ENCODE measurements at regions not wholly inside any gene's neighbourhood (a gene's known extent, or its start where the extent isn't known, plus 50 kb on each side); places are given as distances from the start of the nearest gene placed in this dataset.

DNA sequence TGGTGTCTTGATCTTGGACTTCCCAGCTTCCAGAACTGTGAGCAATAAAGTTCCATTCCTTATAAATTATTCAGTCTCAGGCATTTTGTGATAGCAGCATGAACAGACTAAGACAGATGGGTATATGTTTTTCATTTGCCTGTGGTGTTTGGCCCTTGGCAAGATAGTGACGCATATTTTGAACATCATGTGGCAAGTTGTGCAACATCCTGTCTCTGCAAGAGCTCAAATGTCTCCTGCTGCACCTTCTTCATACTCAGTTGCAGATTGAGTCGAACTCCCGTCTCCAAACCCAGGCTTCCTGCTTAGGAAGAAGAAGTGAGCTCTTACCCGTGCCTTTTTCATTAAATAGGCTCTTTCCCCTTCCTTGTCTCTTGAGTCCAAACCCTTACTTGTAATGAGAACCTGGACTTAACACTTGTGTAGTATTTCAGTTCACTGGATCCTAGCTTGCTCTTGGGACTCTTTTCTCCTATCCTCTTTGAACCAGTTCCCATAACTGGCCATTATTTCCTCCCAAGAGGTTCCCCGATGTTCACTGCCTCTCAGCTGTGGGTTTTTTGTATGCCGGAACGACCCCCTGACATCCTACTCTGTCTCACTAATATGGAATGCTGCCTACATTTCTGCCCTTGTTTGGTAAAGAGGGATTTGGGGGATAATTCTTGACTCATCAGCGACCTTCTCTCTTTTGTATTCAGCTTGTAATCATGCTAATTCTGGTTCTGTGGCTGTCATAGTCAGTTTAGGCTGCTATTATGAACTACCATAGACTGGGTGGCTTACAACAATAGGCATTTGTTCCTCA is 125.0 kb upstream of the KCNK2 start (continued):
- peak; percentile 79 for TF ChIP-seq USF2 (IDR thresholded peaks at IDR 0.05; ENCODE audit: low read depth, low read length)
- peak; percentile 68 for TF ChIP-seq RCOR1 (IDR thresholded peaks at IDR 0.05; ENCODE audit: insufficient replicate concordance, low read length)

DNA sequence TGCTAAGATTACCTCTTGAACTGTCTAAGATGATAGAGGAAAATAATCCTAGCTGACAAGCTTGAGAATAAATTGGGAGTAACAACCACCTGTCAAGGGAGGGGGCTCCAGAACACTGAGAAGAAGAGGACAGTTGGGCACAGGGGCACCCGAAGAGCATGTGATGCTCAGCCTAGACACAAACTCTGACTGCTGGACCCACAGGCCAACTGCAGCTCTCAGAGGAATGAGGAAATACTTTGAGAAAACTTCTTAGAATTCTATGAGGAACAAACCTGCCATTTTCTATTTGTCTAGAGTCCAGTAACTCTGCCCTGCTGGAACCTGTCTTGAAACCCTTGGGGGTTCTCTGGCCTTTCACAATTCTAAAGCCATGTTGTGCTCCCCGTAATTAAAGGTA is 124.1 kb upstream of the KCNK2 start:
- Histone ChIP-seq H2AK5ac (ENCODE audit: low read depth, low read length) (peak overlapping the region; percentile 99), H2BK15ac (ENCODE audit: low read depth, low read length) (peak overlapping the region; percentile 83), H2BK120ac (ENCODE audit: low read depth, low read length) (peak overlapping the region; percentile 99), H3K4me1 (ENCODE audit: control insufficient read depth, insufficient read depth, low read length) (peaks cover 11% of the 10 kb centered on the region), H4K91ac (ENCODE audit: insufficient read depth, low read depth, low read length) (peak overlapping the region; percentile 100), H4K20me1 (ENCODE audit: insufficient read depth, low read length) (no peaks in the 10 kb centered on the region), H3K14ac (replicated peaks; ENCODE audit: low read depth, low read length) (peak overlapping the region; percentile 100), H4K5ac (ENCODE audit: low read depth, low read length) (peak overlapping the region; percentile 94), H3K9me1 (ENCODE audit: insufficient read depth, low read length) (no peaks in the 10 kb centered on the region), H3K9me3 (ENCODE audit: control insufficient read depth, insufficient read depth, low read length) (peaks cover 10% of the 10 kb centered on the region), H4K8ac (ENCODE audit: low read depth in 2 of 2, low read length in 2 of 2) (peak overlapping the region; percentile 93 to 99), H3K18ac (ENCODE audit: low read depth, low read length) (peak overlapping the region; percentile 97), H3K56ac (ENCODE audit: extremely low read depth, insufficient read depth, low read length) (peak overlapping the region; percentile 87), H3K23ac (ENCODE audit: low read depth, low read length) (peak overlapping the region; percentile 95), H3K9ac (ENCODE audit: low read depth, low read length) (peak overlapping the region; percentile 78; the same call in 1 of the 2 replicates), H3K79me1 (ENCODE audit: low read depth in 1 of 2, low read length in 2 of 2) (no peaks in the 10 kb centered on the region), H3K27me3 (ENCODE audit: control insufficient read depth, insufficient read depth, low read length) (no peaks in the 10 kb centered on the region), H2BK20ac (ENCODE audit: low read depth, low read length) (peak overlapping the region; percentile 99), H3K4me3 (ENCODE audit: insufficient read depth, low read depth, low read length) (no peak overlapping the region), H3K27ac (ENCODE audit: insufficient read depth, low read length) (peak overlapping the region; percentile 94), H2AK9ac (replicated peaks; ENCODE audit: low read depth, low read length, poor library complexity) (peak overlapping the region; percentile 82), H3K36me3 (ENCODE audit: control insufficient read depth, insufficient read depth, low read length) (no peaks in the 10 kb centered on the region), H2BK5ac (ENCODE audit: low read depth, low read length, poor library complexity, severe bottlenecking) (peak overlapping the region; percentile 100), H2AFZ (replicated peaks; ENCODE audit: low read length, poor library complexity) (peak overlapping the region; percentile 72), H3K4me2 (ENCODE audit: low read depth, low read length) (no peak overlapping the region), H3K4ac (ENCODE audit: low read depth, low read length) (peak overlapping the region; percentile 100)
- no CpG with 5 or more reads among the region's 2 CpGs for WGBS, 2 experiments (ENCODE audit: extremely low coverage in 2 of 2, insufficient read length in 1 of 2)
- ATAC-seq (ENCODE audit: low read depth) (no peak), DNase-seq (peak; percentile 20)
- dilution Hi-C loops (cut with HindIII; ENCODE audit: low sequenced_read_pairs, unreplicated experiment) (no loop called here), intact Hi-C loops (cut with micrococcal nuclease) (loop anchor here (5.0 kb wide), 2 partner anchors 124 to 189 kb away; partner anchors contain the start of gene KCNK2), in situ Hi-C loops (cut with MboI; ENCODE audit: low sequenced_read_pairs) (no loop called here)
- no TSS peak for BruUV-seq (replicated peaks)
- POLR2A ChIA-PET (ENCODE audit: unreplicated experiment): interaction anchor here (1.9 to 2.0 kb wide), 2 partner anchors 9 to 32 kb away, joined by 6 to 12 read pairs; no protein-coding TSS in a partner anchor
- CTCF ChIA-PET: interaction anchor here (0.5 kb wide), 1 partner anchor 1791 kb away, joined by 3 read pairs; no protein-coding TSS in a partner anchor
- no peak for TF ChIP-seq SMC3 (IDR thresholded peaks at IDR 0.05; ENCODE audit: low read depth, low read length)
- TF ChIP-seq CHD1 (IDR thresholded peaks at IDR 0.05; ENCODE audit: low read depth, low read length): no peak
- no peak for TF ChIP-seq ELK1 (IDR thresholded peaks at IDR 0.05; ENCODE audit: borderline replicate concordance, low read depth, low read length)
- no peak for TF ChIP-seq RAD21 (IDR thresholded peaks at IDR 0.05; ENCODE audit: low read length)
- TF ChIP-seq RFX5 (IDR thresholded peaks at IDR 0.05; ENCODE audit: low read depth, low read length): no peak
- no peak for TF ChIP-seq MAFK (IDR thresholded peaks at IDR 0.05; ENCODE audit: low read depth, low read length)
- no peak for TF ChIP-seq MXI1 (IDR thresholded peaks at IDR 0.05; ENCODE audit: borderline replicate concordance, low read depth, low read length)
- TF ChIP-seq BHLHE40 (IDR thresholded peaks at IDR 0.05; ENCODE audit: low read depth, low read length): no peak
- no peak for TF ChIP-seq RCOR1 (IDR thresholded peaks at IDR 0.05; ENCODE audit: insufficient replicate concordance, low read length)
- TF ChIP-seq FOS (IDR thresholded peaks at IDR 0.05; ENCODE audit: low read depth, low read length): no peak
- no peak for TF ChIP-seq CEBPB (IDR thresholded peaks at IDR 0.05; ENCODE audit: low read depth, low read length)
- no peak; the same call in 1 of the 2 replicates for TF ChIP-seq POLR2A (IDR thresholded peaks at IDR 0.05; ENCODE audit: low read depth, low read length)

Measured in IMR-90 (cell line).